H9 (cell line): ENCODE measurements at regions not wholly inside any gene's neighbourhood (a gene's known extent, or its start where the extent isn't known, plus 50 kb on each side); places are given as distances from the start of the nearest gene placed in this dataset.

Experiments used
- DNase-seq: peaks from one replicate; pipeline ENCODE4 v3.0.0-alpha.2; 2017
- H2AFZ ChIP-seq: one replicate; pipeline ENCODE4 v1.6.1; 2013; ENCODE audit warnings: mild to moderate bottlenecking, low read length, control low read depth, moderate library complexity
- H2AK5ac ChIP-seq: 2 replicates; pipeline ENCODE4 v1.6.1; 2013; ENCODE audit warnings: low read length, control low read depth, mixed read lengths; ENCODE audit not compliant: insufficient read length
- H2BK120ac ChIP-seq: one replicate; pipeline ENCODE4 v1.6.1; 2013; ENCODE audit warnings: low read depth, mild to moderate bottlenecking, low read length, control low read depth, inconsistent platforms; ENCODE audit not compliant: poor library complexity, severe bottlenecking
- H2BK12ac ChIP-seq: 2 replicates; pipeline ENCODE4 v1.6.1; 2013; ENCODE audit warnings: low read length, control low read depth, mixed read lengths, low read depth; ENCODE audit not compliant: insufficient read length
- H2BK15ac ChIP-seq: 2 replicates; pipeline ENCODE4 v1.6.1; 2013; ENCODE audit warnings: low read depth, low read length, control low read depth
- H2BK20ac ChIP-seq: one replicate; pipeline ENCODE4 v1.6.1; 2013; ENCODE audit warnings: low read depth, mild to moderate bottlenecking, low read length, control low read depth, inconsistent platforms; ENCODE audit not compliant: poor library complexity, severe bottlenecking
- H2BK5ac ChIP-seq: 2 replicates; pipeline ENCODE4 v1.6.1; 2013; ENCODE audit warnings: low read length, control low read depth, mixed read lengths; ENCODE audit not compliant: insufficient read length
- H3K14ac ChIP-seq: 2 replicates; pipeline ENCODE4 v1.6.1; 2013; ENCODE audit warnings: low read length, control low read depth; ENCODE audit not compliant: insufficient read depth
- H3K18ac ChIP-seq: 2 replicates; pipeline ENCODE4 v1.6.1; 2013; ENCODE audit warnings: low read depth, mild to moderate bottlenecking, mixed read lengths, low read length, control low read depth; ENCODE audit not compliant: insufficient read length
- H3K23ac ChIP-seq: 2 replicates; pipeline ENCODE4 v1.6.1; 2013; ENCODE audit warnings: low read length, control low read depth, mixed read lengths, low read depth; ENCODE audit not compliant: insufficient read length
- H3K23me2 ChIP-seq: 2 replicates; pipeline ENCODE4 v1.6.1; 2013; ENCODE audit warnings: low read depth, mild to moderate bottlenecking, mixed read lengths, low read length, control low read depth; ENCODE audit not compliant: insufficient read length, poor library complexity, severe bottlenecking
- H3K27ac ChIP-seq: 2 replicates; pipeline ENCODE4 v1.5.1; 2013; ENCODE audit warnings: low read length, control low read depth, mixed read lengths, low read depth; ENCODE audit not compliant: insufficient read length
- H3K27me3 ChIP-seq: 2 replicates; pipeline ENCODE4 v1.6.1; 2013; ENCODE audit warnings: low read length, control low read depth, inconsistent platforms; ENCODE audit not compliant: insufficient read depth
- H3K4ac ChIP-seq: 2 replicates; pipeline ENCODE4 v1.6.1; 2013; ENCODE audit warnings: low read depth, mild to moderate bottlenecking, control low read depth, inconsistent platforms, low read length, moderate library complexity
- H3K4me1 ChIP-seq: 2 replicates; pipeline ENCODE4 v1.6.1; 2013; ENCODE audit warnings: low read length, control low read depth, inconsistent platforms; ENCODE audit not compliant: insufficient read depth
- H3K4me2 ChIP-seq: 2 replicates; pipeline ENCODE4 v1.6.1; 2013; ENCODE audit warnings: low read length, control low read depth, mixed read lengths; ENCODE audit not compliant: insufficient read length, insufficient read depth
- H3K56ac ChIP-seq: 2 replicates; pipeline ENCODE4 v1.6.1; 2013; ENCODE audit warnings: low read depth, mild to moderate bottlenecking, mixed read lengths, low read length, control low read depth; ENCODE audit not compliant: insufficient read length
- H3K79me1 ChIP-seq: 2 replicates; pipeline ENCODE4 v1.6.1; 2013; ENCODE audit warnings: low read depth, mild to moderate bottlenecking, moderate library complexity, low read length, control low read depth, inconsistent platforms; ENCODE audit not compliant: insufficient read depth, poor library complexity, severe bottlenecking
- H3K79me2 ChIP-seq: 2 replicates; pipeline ENCODE4 v1.6.1; 2013; ENCODE audit warnings: low read length, control low read depth, inconsistent platforms; ENCODE audit not compliant: insufficient read depth
- H3K9ac ChIP-seq: 2 replicates; pipeline ENCODE4 v1.6.1; 2013; ENCODE audit warnings: low read length, control low read depth, mixed read lengths; ENCODE audit not compliant: insufficient read length; ENCODE audit errors: extremely low read depth
- H3K9me3 ChIP-seq: one replicate; pipeline ENCODE4 v1.6.1; 2013; ENCODE audit warnings: low read depth, low read length, inconsistent platforms; ENCODE audit not compliant: control insufficient read depth
- H3T11ph ChIP-seq: one replicate; pipeline ENCODE4 v1.6.1; 2013; ENCODE audit warnings: mild to moderate bottlenecking, low read length, control low read depth, inconsistent platforms
- H4K20me1 ChIP-seq: one replicate; pipeline ENCODE4 v1.6.1; 2013; ENCODE audit not compliant: control insufficient read depth, insufficient read length, insufficient read depth
- H4K5ac ChIP-seq: 2 replicates; pipeline ENCODE4 v1.6.1; 2013; ENCODE audit warnings: low read depth, mild to moderate bottlenecking, mixed read lengths, low read length, control low read depth; ENCODE audit not compliant: insufficient read length
- H4K8ac ChIP-seq: replicated peaks from 2 replicates; pipeline ENCODE4 v1.6.1; 2013; ENCODE audit warnings: low read length, control low read depth, mixed read lengths, low read depth; ENCODE audit not compliant: insufficient read length
- H4K91ac ChIP-seq: 2 replicates; pipeline ENCODE4 v1.6.1; 2013; ENCODE audit warnings: low read depth, mild to moderate bottlenecking, moderate library complexity, mixed read lengths, low read length, control low read depth; ENCODE audit not compliant: insufficient read length
- H3K27ac Mint-ChIP-seq, 3 experiments: 2 replicates in 2 of 3; 3 replicates in 1 of 3; pipeline ENCODE4 v1.8.0; 2020 to 2021; ENCODE audit warnings: mixed read lengths in 3 of 3, mild to moderate bottlenecking in 1 of 3, moderate library complexity in 1 of 3
- H3K27me3 Mint-ChIP-seq: 2 replicates; pipeline ENCODE4 v1.8.0; 2021; ENCODE audit warnings: low read depth, mild to moderate bottlenecking, moderate library complexity, mixed read lengths
- H3K36me3 Mint-ChIP-seq, 3 experiments: 2 replicates in 2 of 3; 3 replicates in 1 of 3; pipeline ENCODE4 v1.8.0; 2020 to 2021; ENCODE audit warnings: low read depth in 3 of 3, mixed read lengths in 3 of 3; ENCODE audit not compliant: insufficient read depth in 1 of 3
- H3K4me1 Mint-ChIP-seq, 2 experiments: 2 replicates each; pipeline ENCODE4 v1.8.0; 2020; ENCODE audit warnings: mixed read lengths in 2 of 2
- H3K4me3 Mint-ChIP-seq, 2 experiments: 2 replicates in 1 of 2; 3 replicates in 1 of 2; pipeline ENCODE4 v1.8.0; 2020 to 2021; ENCODE audit warnings: mild to moderate bottlenecking in 2 of 2, mixed read lengths in 2 of 2, moderate library complexity in 1 of 2
- H3K9me3 Mint-ChIP-seq, 2 experiments: 2 replicates in 1 of 2; 3 replicates in 1 of 2; pipeline ENCODE4 v1.8.0; 2020; ENCODE audit warnings: mild to moderate bottlenecking in 2 of 2, mixed read lengths in 2 of 2, moderate library complexity in 1 of 2
- CTCF ChIP-seq: fragments of 200-600 bp; sonication (generic); conservative IDR thresholded peaks from 3 replicates; pipeline ENCODE4 v1.8.0; 2021; ENCODE audit warnings: antibody characterized with exemption, mild to moderate bottlenecking

DNA sequence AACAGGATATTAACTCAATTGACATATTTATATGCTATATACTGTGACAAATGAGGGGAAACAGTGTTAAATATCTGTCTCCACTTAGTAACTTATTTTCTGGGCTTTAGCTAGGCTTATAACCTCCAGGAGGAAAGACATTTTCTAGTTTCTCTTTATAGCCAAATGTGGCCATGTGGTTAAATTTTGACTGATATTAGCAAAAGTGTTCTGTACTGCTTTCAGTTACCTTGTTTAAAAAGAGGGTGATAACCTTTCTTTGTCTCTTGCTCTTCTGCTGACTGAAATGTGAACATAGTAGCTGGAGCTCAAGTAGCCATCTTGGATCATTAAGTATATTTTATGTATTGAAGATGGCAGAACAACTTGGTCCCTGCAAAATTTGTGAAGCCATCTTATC lies 253.7 kb downstream of the PDHA2 start:
- Histone ChIP-seq H2BK5ac (no peak overlapping the region), H3K9ac (no peak overlapping the region), H3K9me3 (no peaks in the 10 kb centered on the region), H3K27me3 (no peaks in the 10 kb centered on the region), H2AK5ac (no peak overlapping the region), H2BK15ac (no peak overlapping the region), H3K56ac (no peak overlapping the region), H3K23me2 (no peaks in the 10 kb centered on the region), H3K23ac (no peak overlapping the region), H3K4me1 (no peaks in the 10 kb centered on the region), H2BK120ac (no peak overlapping the region), H3T11ph (no peak overlapping the region), H2AFZ (no peak overlapping the region), H2BK12ac (no peak overlapping the region), H3K79me2 (no peaks in the 10 kb centered on the region), H3K18ac (no peak overlapping the region), H2BK20ac (no peak overlapping the region), H3K4ac (no peak overlapping the region), H3K79me1 (no peaks in the 10 kb centered on the region), H3K27ac (no peak overlapping the region), H3K14ac (no peak overlapping the region), H4K8ac (no peak overlapping the region), H4K91ac (no peak overlapping the region), H3K4me2 (no peak overlapping the region), H4K5ac (no peak overlapping the region), H4K20me1 (no peaks in the 10 kb centered on the region)
- no peak overlapping the region for H3K27ac Mint-ChIP-seq
- H3K36me3 Mint-ChIP-seq, result peaks cover 0 to 2% (median 0%) of the 10 kb centered on the region in 3 experiments; a peak in 1 of 7 replicates
- no peak overlapping the region for H3K4me3 Mint-ChIP-seq
- H3K4me1 Mint-ChIP-seq, result peaks cover 8 to 10% of the 10 kb centered on the region in 2 experiments
- H3K27me3 Mint-ChIP-seq, result no peaks in the 10 kb centered on the region
- no peak for DNase-seq
- H3K9me3 Mint-ChIP-seq, result peaks cover 0 to 2% of the 10 kb centered on the region in 2 experiments; a peak in 1 of 5 replicates
- no peak for TF ChIP-seq CTCF
